PC-3 (cell line): ENCODE measurements at regions not wholly inside any gene's neighbourhood (a gene's known extent, or its start where the extent isn't known, plus 50 kb on each side); places are given as distances from the start of the nearest gene placed in this dataset.

Source experiments
- ATAC-seq: fragments of 200-7000 bp; cut with Tn5 transposase; 2 replicates; pipeline ENCODE4 v1.9.1; 2020; ENCODE audit warnings: mild to moderate bottlenecking, moderate library complexity
- BruUV-seq: library from RNA; stranded (reverse); fragments of 400-500 nt; replicated peaks from 2 replicates; lab custom pipeline; 2021; lab: Mats Ljungman, UMichigan
- CTCF ChIA-PET: fragments of 300-600 bp; sonication (Branson Sonifier 250); formaldehyde crosslinking; loops from one replicate; lab custom pipeline; 2022; ENCODE audit warnings: antibody characterized with exemption; lab: Charles Lee
- POLR2A ChIA-PET: fragments of 300-600 bp; sonication (Branson Sonifier 250); formaldehyde crosslinking; loops from one replicate; lab custom pipeline; 2022; ENCODE audit warnings: antibody characterized with exemption; ENCODE audit not compliant: unreplicated experiment; lab: Charles Lee
- DNase-seq: peaks from one replicate; pipeline ENCODE4 v3.0.0-alpha.2; 2015
- H2AFZ ChIP-seq: fragments of 300-600 bp; sonication (generic); 2 replicates; pipeline ENCODE4 v1.6.0; 2016; ENCODE audit warnings: antibody characterized with exemption, low read length
- H3F3A ChIP-seq: fragments of 300-600 bp; sonication (generic); one replicate; pipeline ENCODE4 v1.6.0; 2017; ENCODE audit warnings: antibody characterized with exemption, low read length, control low read depth, mild to moderate bottlenecking; ENCODE audit not compliant: unreplicated experiment
- H3K27ac ChIP-seq: fragments of 300-600 bp; sonication (generic); 2 replicates; pipeline ENCODE4 v1.5.1; 2016; ENCODE audit warnings: mild to moderate bottlenecking, low read length
- H3K27me3 ChIP-seq: fragments of 300-600 bp; sonication (generic); 2 replicates; pipeline ENCODE4 v1.6.1; 2016; ENCODE audit warnings: low read length, mixed read lengths
- H3K36me3 ChIP-seq: fragments of 300-600 bp; sonication (generic); 2 replicates; pipeline ENCODE4 v1.6.1; 2016; ENCODE audit warnings: low read depth, mixed run types, low read length, mixed read lengths
- H3K4me1 ChIP-seq: fragments of 300-600 bp; sonication (generic); 2 replicates; pipeline ENCODE4 v1.5.1; 2016; ENCODE audit warnings: low read length; ENCODE audit not compliant: insufficient read depth
- H3K4me2 ChIP-seq: fragments of 300-600 bp; sonication (generic); 2 replicates; pipeline ENCODE4 v1.6.0; 2016; ENCODE audit warnings: low read length
- H3K4me3 ChIP-seq: fragments of 300-600 bp; sonication (generic); 2 replicates; pipeline ENCODE4 v1.5.1; 2016; ENCODE audit warnings: mild to moderate bottlenecking, low read length, mixed read lengths
- H3K79me2 ChIP-seq: fragments of 300-600 bp; sonication (generic); 2 replicates; pipeline ENCODE4 v1.6.1; 2017; ENCODE audit warnings: low read length, mixed read lengths
- H3K9ac ChIP-seq: fragments of 300-600 bp; sonication (generic); 2 replicates; pipeline ENCODE4 v1.6.0; 2016; ENCODE audit warnings: mild to moderate bottlenecking, low read length
- H3K9me2 ChIP-seq: fragments of 300-600 bp; sonication (generic); replicated peaks from 2 replicates; pipeline ENCODE4 v1.6.1; 2016; ENCODE audit warnings: mixed run types, low read length, mixed read lengths
- H3K9me3 ChIP-seq: fragments of 300-600 bp; sonication (generic); 2 replicates; pipeline ENCODE4 v1.6.1; 2016; ENCODE audit warnings: low read length, mixed read lengths
- H4K20me1 ChIP-seq: fragments of 300-600 bp; sonication (generic); 2 replicates; pipeline ENCODE4 v1.6.1; 2016; ENCODE audit warnings: low read length, mixed read lengths
- EZH2 ChIP-seq: fragments of 300-600 bp; sonication (generic); IDR thresholded peaks from one replicate; pipeline ENCODE4 v1.6.1; 2017; ENCODE audit warnings: antibody characterized with exemption, mild to moderate bottlenecking, low read length; ENCODE audit not compliant: unreplicated experiment
- EZH2phosphoT487 ChIP-seq: fragments of 300-600 bp; sonication (generic); IDR thresholded peaks from 2 replicates; pipeline ENCODE4 v1.6.1; 2018; ENCODE audit warnings: mild to moderate bottlenecking, antibody characterized with exemption, low read length, borderline replicate concordance
- intact Hi-C: fragments of 100-400 bp; cut with micrococcal nuclease; formaldehyde crosslinking; loops from 2 replicates; pipeline ENCODE4 v1.9.0; 2023
- TF ChIP-seq, protein P1 (sequence below): fragments of 300-600 bp; sonication (generic); conservative IDR thresholded peaks from 2 replicates; pipeline ENCODE4 v1.5.1; 2017; ENCODE audit warnings: antibody characterized with exemption, low read depth, mild to moderate bottlenecking, low read length

DNA sequence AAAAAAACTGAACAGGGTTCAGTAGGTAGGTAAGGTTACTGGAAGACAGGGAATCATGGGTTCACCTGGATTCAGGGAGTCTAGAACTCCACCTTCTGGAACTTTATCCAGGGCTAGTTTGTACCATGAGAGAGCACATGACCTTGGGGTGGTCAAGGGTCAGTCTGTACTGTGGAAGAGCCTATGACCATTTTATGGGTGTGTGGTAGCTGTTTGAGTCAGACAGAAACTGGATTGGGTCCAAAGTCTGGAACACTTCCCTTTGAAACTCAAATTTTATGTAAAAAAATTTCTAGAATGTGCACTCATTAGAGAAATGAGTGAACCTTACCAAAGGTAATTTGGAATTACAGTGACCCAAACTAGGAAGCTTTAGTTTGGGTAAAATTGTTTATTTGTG, 486.0 kb upstream of the AGTR1 start:
- no peak for TF ChIP-seq EZH2phosphoT487
- TF ChIP-seq EZH2, result no peak
- TF ChIP-seq, protein P1, sequence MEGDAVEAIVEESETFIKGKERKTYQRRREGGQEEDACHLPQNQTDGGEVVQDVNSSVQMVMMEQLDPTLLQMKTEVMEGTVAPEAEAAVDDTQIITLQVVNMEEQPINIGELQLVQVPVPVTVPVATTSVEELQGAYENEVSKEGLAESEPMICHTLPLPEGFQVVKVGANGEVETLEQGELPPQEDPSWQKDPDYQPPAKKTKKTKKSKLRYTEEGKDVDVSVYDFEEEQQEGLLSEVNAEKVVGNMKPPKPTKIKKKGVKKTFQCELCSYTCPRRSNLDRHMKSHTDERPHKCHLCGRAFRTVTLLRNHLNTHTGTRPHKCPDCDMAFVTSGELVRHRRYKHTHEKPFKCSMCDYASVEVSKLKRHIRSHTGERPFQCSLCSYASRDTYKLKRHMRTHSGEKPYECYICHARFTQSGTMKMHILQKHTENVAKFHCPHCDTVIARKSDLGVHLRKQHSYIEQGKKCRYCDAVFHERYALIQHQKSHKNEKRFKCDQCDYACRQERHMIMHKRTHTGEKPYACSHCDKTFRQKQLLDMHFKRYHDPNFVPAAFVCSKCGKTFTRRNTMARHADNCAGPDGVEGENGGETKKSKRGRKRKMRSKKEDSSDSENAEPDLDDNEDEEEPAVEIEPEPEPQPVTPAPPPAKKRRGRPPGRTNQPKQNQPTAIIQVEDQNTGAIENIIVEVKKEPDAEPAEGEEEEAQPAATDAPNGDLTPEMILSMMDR, result no peak
- POLR2A ChIA-PET, result no interaction called here
- DNase-seq, result peak; percentile 29
- intact Hi-C loops, result no loop called here
- Histone ChIP-seq H3K4me3 (no peak overlapping the region), H3K9ac (no peak overlapping the region), H3K4me2 (no peak overlapping the region), H3K27ac (no peak overlapping the region), H3K27me3 (no peaks in the 10 kb centered on the region), H3K9me2 (no peaks in the 10 kb centered on the region), H3K4me1 (no peaks in the 10 kb centered on the region), H4K20me1 (no peaks in the 10 kb centered on the region), H3F3A (no peaks in the 10 kb centered on the region), H2AFZ (no peak overlapping the region), H3K79me2 (no peaks in the 10 kb centered on the region), H3K9me3 (no peaks in the 10 kb centered on the region), H3K36me3 (no peaks in the 10 kb centered on the region)
- CTCF ChIA-PET, result no interaction called here
- no peak for ATAC-seq
- no TSS peak for BruUV-seq

DNA sequence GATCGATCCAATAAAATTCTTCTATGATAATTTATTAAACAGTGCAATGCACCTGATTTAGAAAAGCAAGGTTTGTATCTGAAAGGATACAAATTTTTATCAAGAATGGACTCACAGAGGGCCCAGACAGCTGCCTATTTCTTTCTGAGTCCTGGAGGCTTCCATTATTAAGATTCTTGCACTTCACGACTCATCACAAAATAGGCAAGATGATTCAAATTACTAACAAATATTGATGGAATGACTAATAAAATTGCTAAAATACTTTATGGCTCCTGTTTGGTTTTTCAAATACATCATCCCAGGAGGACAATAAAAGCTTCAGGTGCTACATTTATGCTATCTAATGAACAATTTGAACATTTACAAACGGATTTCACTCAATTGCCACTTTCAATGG, 483.0 kb upstream of the AGTR1 start:
- ChIA-PET POLR2A (interaction anchor here (0.6 kb wide), 1 partner anchor 20 kb away, joined by 3 read pairs; no protein-coding TSS in a partner anchor), CTCF (no interaction called here)
- no peak overlapping the region for H3K9ac ChIP-seq
- DNase-seq (no peak), ATAC-seq (peak; percentile 24; the same call in 1 of the 2 replicates)
- H3K4me2 ChIP-seq, result no peak overlapping the region
- no peak overlapping the region for H2AFZ ChIP-seq
- no peaks in the 10 kb centered on the region for H3K9me2 ChIP-seq
- no peaks in the 10 kb centered on the region for H3K4me1 ChIP-seq
- H3K79me2 ChIP-seq, result no peaks in the 10 kb centered on the region
- H3K36me3 ChIP-seq, result no peaks in the 10 kb centered on the region
- no peak overlapping the region for H3K27ac ChIP-seq
- no peak for TF ChIP-seq EZH2phosphoT487
- TF ChIP-seq, protein P1, result no peak
- TF ChIP-seq EZH2, result no peak
- no peaks in the 10 kb centered on the region for H3K9me3 ChIP-seq
- no peaks in the 10 kb centered on the region for H3K27me3 ChIP-seq
- intact Hi-C loops, result no loop called here
- BruUV-seq, result no TSS peak
- no peaks in the 10 kb centered on the region for H3F3A ChIP-seq
- no peaks in the 10 kb centered on the region for H4K20me1 ChIP-seq
- H3K4me3 ChIP-seq, result no peak overlapping the region

DNA sequence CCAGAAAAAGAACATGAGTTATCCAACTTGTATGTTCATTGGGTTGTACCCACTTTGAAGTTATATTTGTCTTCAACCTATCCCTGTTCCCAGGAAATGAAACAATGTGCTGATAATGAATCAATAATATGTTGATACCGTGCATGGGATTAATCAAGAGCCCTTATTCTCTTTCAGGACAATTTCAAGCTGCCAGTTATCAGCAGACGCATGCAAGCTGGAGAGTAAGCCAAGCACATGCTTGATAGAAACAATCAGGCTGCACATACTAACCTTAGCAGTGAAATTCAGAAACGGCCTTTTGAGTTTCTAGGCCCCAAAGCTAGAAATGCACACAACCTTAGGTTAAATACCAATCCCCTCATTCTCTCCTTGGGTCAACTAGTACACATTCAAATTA, 480.4 kb upstream of the AGTR1 start:
- no peak for ATAC-seq
- H3F3A ChIP-seq, result no peaks in the 10 kb centered on the region
- no peak overlapping the region for H3K4me3 ChIP-seq
- intact Hi-C loops, result no loop called here
- H3K4me1 ChIP-seq, result no peaks in the 10 kb centered on the region
- no peaks in the 10 kb centered on the region for H3K9me3 ChIP-seq
- no peak for DNase-seq
- CTCF ChIA-PET, result no interaction called here
- H3K9ac ChIP-seq, result no peak overlapping the region
- no peak overlapping the region for H2AFZ ChIP-seq
- no TSS peak for BruUV-seq
- TF ChIP-seq EZH2phosphoT487, result no peak
- TF ChIP-seq, protein P1, result no peak
- TF ChIP-seq EZH2, result no peak
- H3K36me3 ChIP-seq, result no peaks in the 10 kb centered on the region
- H3K27me3 ChIP-seq, result no peaks in the 10 kb centered on the region
- no peak overlapping the region for H3K27ac ChIP-seq
- H3K79me2 ChIP-seq, result no peaks in the 10 kb centered on the region
- no peaks in the 10 kb centered on the region for H3K9me2 ChIP-seq
- POLR2A ChIA-PET, result no interaction called here
- H4K20me1 ChIP-seq, result no peaks in the 10 kb centered on the region
- H3K4me2 ChIP-seq, result no peak overlapping the region
